Neural crest cell (in vitro differentiated cells): ENCODE measurements at regions not wholly inside any gene's neighbourhood (a gene's known extent, or its start where the extent isn't known, plus 50 kb on each side); places are given as distances from the start of the nearest gene placed in this dataset.

Experiments
- DNase-seq: peaks from one replicate; pipeline ENCODE4 v3.0.0; 2021; ENCODE audit warnings: low read depth, mixed read lengths, low spot score
- H3K27ac Mint-ChIP-seq: one replicate; pipeline ENCODE4 v1.8.0; 2021; ENCODE audit warnings: mild to moderate bottlenecking, mixed read lengths; ENCODE audit not compliant: unreplicated experiment
- H3K27me3 Mint-ChIP-seq: 2 replicates; pipeline ENCODE4 v1.8.0; 2021; ENCODE audit warnings: low read depth, mild to moderate bottlenecking, mixed read lengths
- H3K36me3 Mint-ChIP-seq: 2 replicates; pipeline ENCODE4 v1.8.0; 2021; ENCODE audit warnings: low read depth, mild to moderate bottlenecking, mixed read lengths
- H3K4me1 Mint-ChIP-seq: 2 replicates; pipeline ENCODE4 v1.8.0; 2021; ENCODE audit warnings: mixed read lengths
- H3K4me3 Mint-ChIP-seq: one replicate; pipeline ENCODE4 v1.8.0; 2021; ENCODE audit warnings: mild to moderate bottlenecking, mixed read lengths
- H3K9me3 Mint-ChIP-seq: 2 replicates; pipeline ENCODE4 v1.8.0; 2021; ENCODE audit warnings: mixed read lengths
- TF ChIP-seq, protein P1 (sequence below): fragments of 200-600 bp; sonication (generic); conservative IDR thresholded peaks from 2 replicates; pipeline ENCODE4 v1.5.0; 2021; ENCODE audit warnings: antibody characterized with exemption, mild to moderate bottlenecking

DNA sequence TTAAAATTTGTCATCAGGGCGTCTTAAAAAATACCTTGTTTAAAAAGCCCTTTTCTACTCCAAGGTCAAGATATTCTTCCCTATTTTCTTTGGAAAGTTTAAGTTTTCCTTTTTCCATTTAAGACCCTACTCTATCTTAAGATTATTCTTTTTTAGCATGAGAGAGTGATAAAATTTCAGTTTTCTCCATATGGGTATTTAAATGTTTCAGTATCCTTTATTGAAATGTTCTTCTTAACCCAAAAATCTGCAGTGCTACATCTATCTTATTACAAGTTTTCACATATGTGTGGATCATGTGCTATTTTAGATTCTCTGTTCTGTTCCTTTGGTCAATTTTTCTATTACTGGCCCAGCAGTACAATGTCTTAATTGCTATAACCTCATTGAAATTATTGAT, 202.2 kb downstream of the TTC6 start:
- no peaks in the 10 kb centered on the region for H3K4me1 Mint-ChIP-seq
- H3K4me3 Mint-ChIP-seq = no peak overlapping the region
- H3K27ac Mint-ChIP-seq = no peak overlapping the region
- no peaks in the 10 kb centered on the region for H3K27me3 Mint-ChIP-seq
- H3K9me3 Mint-ChIP-seq = no peaks in the 10 kb centered on the region
- no peak for DNase-seq
- no peaks in the 10 kb centered on the region for H3K36me3 Mint-ChIP-seq
- TF ChIP-seq, protein P1, sequence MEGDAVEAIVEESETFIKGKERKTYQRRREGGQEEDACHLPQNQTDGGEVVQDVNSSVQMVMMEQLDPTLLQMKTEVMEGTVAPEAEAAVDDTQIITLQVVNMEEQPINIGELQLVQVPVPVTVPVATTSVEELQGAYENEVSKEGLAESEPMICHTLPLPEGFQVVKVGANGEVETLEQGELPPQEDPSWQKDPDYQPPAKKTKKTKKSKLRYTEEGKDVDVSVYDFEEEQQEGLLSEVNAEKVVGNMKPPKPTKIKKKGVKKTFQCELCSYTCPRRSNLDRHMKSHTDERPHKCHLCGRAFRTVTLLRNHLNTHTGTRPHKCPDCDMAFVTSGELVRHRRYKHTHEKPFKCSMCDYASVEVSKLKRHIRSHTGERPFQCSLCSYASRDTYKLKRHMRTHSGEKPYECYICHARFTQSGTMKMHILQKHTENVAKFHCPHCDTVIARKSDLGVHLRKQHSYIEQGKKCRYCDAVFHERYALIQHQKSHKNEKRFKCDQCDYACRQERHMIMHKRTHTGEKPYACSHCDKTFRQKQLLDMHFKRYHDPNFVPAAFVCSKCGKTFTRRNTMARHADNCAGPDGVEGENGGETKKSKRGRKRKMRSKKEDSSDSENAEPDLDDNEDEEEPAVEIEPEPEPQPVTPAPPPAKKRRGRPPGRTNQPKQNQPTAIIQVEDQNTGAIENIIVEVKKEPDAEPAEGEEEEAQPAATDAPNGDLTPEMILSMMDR = no peak

DNA sequence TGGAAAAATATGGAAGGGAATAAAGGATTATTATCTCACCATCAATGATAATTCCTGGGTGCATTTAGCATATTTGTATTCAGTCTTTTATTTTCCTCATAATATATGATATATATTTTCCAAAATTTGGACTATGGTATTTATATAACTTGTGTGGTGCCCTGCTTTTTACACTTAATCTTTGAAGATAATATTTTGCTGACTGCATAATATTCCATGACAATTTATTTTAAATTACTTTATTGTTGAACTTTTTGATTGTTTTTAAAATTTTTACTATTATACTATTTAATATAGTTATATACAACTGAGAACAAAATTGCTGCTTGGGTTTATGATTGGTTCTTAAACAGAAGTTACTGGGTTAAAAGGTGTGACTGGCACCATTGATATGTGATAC, 212.3 kb downstream of the TTC6 start:
- H3K9me3 Mint-ChIP-seq = no peaks in the 10 kb centered on the region
- TF ChIP-seq, protein P1 = no peak
- DNase-seq = no peak
- H3K4me3 Mint-ChIP-seq = no peak overlapping the region
- no peaks in the 10 kb centered on the region for H3K27me3 Mint-ChIP-seq
- H3K4me1 Mint-ChIP-seq = no peaks in the 10 kb centered on the region
- H3K36me3 Mint-ChIP-seq = no peaks in the 10 kb centered on the region
- H3K27ac Mint-ChIP-seq = no peak overlapping the region

DNA sequence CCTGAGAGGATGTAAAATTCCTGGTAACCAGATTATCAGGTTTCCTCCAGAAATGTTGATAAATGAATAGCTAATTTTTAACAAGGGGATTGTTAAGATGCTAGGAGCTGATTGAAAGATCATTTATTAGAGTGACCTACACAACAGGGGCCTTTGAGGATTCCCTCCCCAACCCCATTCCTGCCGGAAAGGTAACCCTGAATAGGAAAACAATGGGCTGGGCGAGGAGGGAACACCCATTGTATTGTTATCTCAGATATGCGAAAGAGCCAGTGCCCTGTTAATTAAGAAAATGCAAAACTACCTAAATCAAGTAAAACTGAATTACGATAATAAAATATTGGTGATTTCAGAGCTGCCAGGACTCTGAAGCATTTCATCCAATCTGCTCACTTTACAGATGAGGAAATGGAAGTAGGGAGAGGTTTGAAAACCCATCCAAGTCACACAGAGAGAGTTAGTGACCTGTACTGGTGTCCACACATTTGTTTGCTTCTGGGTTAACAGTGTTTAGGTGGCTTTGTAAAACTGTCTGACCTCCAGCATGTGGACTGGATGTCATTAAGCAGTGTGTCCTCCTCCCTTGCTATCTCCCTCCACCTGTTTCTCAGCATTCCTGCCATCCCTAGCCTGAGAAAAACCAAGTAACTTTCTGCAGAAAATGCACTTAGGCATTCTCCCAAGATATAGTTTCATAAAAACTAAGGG, 214.8 kb downstream of the TTC6 start:
- H3K4me1 Mint-ChIP-seq = no peaks in the 10 kb centered on the region
- H3K4me3 Mint-ChIP-seq = no peak overlapping the region
- H3K36me3 Mint-ChIP-seq = no peaks in the 10 kb centered on the region
- H3K27me3 Mint-ChIP-seq = no peaks in the 10 kb centered on the region
- H3K27ac Mint-ChIP-seq = no peak overlapping the region
- TF ChIP-seq, protein P1 = no peak
- H3K9me3 Mint-ChIP-seq = no peaks in the 10 kb centered on the region
- no peak for DNase-seq

DNA sequence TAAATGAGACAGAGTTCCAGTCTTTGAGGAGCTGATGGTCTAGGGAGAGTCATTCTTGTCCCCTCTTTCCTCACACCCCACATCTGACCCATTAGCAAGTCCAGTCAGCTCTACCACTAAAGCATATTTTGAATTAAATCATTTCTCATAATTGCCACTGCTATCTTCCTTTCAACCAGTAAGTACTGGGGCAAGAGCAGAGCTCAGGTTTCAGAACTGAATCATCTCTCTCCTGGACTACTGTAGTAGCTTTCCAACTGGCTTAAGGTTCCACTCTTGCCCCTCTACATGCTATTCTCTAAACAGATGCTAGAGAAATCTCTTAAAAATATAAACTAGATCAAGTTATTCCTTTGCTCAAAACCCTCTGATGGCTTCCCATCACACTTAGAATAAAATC, 218.3 kb downstream of the TTC6 start:
- no peaks in the 10 kb centered on the region for H3K9me3 Mint-ChIP-seq
- DNase-seq = no peak
- peaks cover 2% of the 10 kb centered on the region for H3K4me1 Mint-ChIP-seq
- no peaks in the 10 kb centered on the region for H3K27me3 Mint-ChIP-seq
- TF ChIP-seq, protein P1 = no peak
- H3K4me3 Mint-ChIP-seq = no peak overlapping the region
- no peak overlapping the region for H3K27ac Mint-ChIP-seq
- H3K36me3 Mint-ChIP-seq = no peaks in the 10 kb centered on the region

DNA sequence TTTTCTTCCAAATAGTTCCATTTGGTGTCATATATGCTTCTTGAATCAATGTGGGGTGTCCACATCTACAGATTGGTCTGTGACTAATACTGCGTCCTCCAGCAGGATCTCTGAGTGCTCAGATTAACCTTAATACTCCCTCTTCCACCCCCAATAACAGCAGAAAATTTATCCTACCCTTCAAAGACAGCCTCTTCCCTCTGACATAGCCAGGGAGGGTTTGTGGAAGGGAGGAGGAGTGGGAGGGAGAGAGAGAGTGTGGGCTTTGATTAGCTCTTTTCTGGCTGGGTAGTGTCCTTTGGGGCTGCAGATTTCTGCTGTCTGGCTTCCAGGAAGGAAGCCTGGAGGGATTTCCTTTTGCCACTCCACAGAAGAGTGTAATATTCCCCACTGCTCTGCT, 220.7 kb downstream of the TTC6 start:
- Mint-ChIP-seq H3K9me3 (no peaks in the 10 kb centered on the region), H3K27ac (no peak overlapping the region), H3K4me3 (no peak overlapping the region), H3K27me3 (no peaks in the 10 kb centered on the region), H3K36me3 (no peaks in the 10 kb centered on the region), H3K4me1 (peaks cover 13% of the 10 kb centered on the region)
- TF ChIP-seq, protein P1 = no peak
- no peak for DNase-seq
